WTC11 (cell line): ENCODE measurements at regions not wholly inside any gene's neighbourhood (a gene's known extent, or its start where the extent isn't known, plus 50 kb on each side); places are given as distances from the start of the nearest gene placed in this dataset.

Experiments used
- ATAC-seq: fragments of 200-7000 bp; cut with Tn5 transposase; 2 replicates; pipeline ENCODE4 v1.10.0; 2021; ENCODE audit warnings: mild to moderate bottlenecking, moderate library complexity
- CTCF ChIA-PET: fragments of 300-600 bp; sonication (Branson Sonifier 250); formaldehyde crosslinking; loops from one replicate; lab custom pipeline; 2021; ENCODE audit warnings: antibody characterized with exemption; lab: Charles Lee
- POLR2A ChIA-PET: fragments of 350-600 bp; sonication (Branson Sonifier 250); formaldehyde crosslinking; loops from one replicate; lab custom pipeline; 2021; ENCODE audit warnings: antibody characterized with exemption; lab: Charles Lee
- DNase-seq: peaks from one replicate; pipeline ENCODE4 v3.0.0; 2021; ENCODE audit warnings: low spot score
- H3K27ac Mint-ChIP-seq: 2 replicates; pipeline ENCODE4 v1.8.0; 2021; ENCODE audit warnings: mixed read lengths
- H3K27me3 Mint-ChIP-seq: 2 replicates; pipeline ENCODE4 v1.8.0; 2021; ENCODE audit warnings: low read depth, mild to moderate bottlenecking, moderate library complexity, mixed read lengths
- H3K36me3 Mint-ChIP-seq: 2 replicates; pipeline ENCODE4 v1.8.0; 2021; ENCODE audit warnings: mixed read lengths
- H3K4me1 Mint-ChIP-seq: 2 replicates; pipeline ENCODE4 v1.8.0; 2022; ENCODE audit warnings: mixed read lengths
- H3K4me3 Mint-ChIP-seq: 2 replicates; pipeline ENCODE4 v1.8.0; 2021; ENCODE audit warnings: mild to moderate bottlenecking, moderate library complexity, mixed read lengths
- H3K9me3 Mint-ChIP-seq: 2 replicates; pipeline ENCODE4 v1.8.0; 2021; ENCODE audit warnings: mixed read lengths
- ATF1 ChIP-seq: sonication (generic); formaldehyde crosslinking; IDR thresholded peaks from 2 replicates; pipeline ENCODE4 v1.8.1; 2023; ENCODE audit warnings: mild to moderate bottlenecking, moderate library complexity, missing genetic modification reagents
- CREM ChIP-seq: sonication (generic); formaldehyde crosslinking; IDR thresholded peaks from 2 replicates; pipeline ENCODE4 v1.8.1; 2022; ENCODE audit warnings: mild to moderate bottlenecking, missing genetic modification reagents, moderate library complexity
- EMX1 ChIP-seq: fragments of 250-450 bp; sonication (Bioruptor Pico); IDR thresholded peaks from 2 replicates; pipeline ENCODE4 v1.8.0; 2021; ENCODE audit warnings: mild to moderate bottlenecking
- GABPB1 ChIP-seq: sonication (generic); formaldehyde crosslinking; IDR thresholded peaks from 2 replicates; pipeline ENCODE4 v1.8.1; 2023; ENCODE audit warnings: mild to moderate bottlenecking, missing genetic modification reagents
- JUN ChIP-seq: sonication (generic); formaldehyde crosslinking; IDR thresholded peaks from 2 replicates; pipeline ENCODE4 v1.8.0; 2023; ENCODE audit warnings: mild to moderate bottlenecking, missing genetic modification reagents
- NFYB ChIP-seq: sonication (generic); formaldehyde crosslinking; conservative IDR thresholded peaks from 2 replicates; pipeline ENCODE4 v1.8.0; 2022; ENCODE audit warnings: low read depth, missing genetic modification reagents
- OVOL2 ChIP-seq: fragments of 250-450 bp; sonication (Bioruptor Pico); IDR thresholded peaks from 2 replicates; pipeline ENCODE4 v1.9.0; 2021; ENCODE audit warnings: mild to moderate bottlenecking, borderline replicate concordance
- PRRX2 ChIP-seq: fragments of 250-450 bp; sonication (Bioruptor Pico); IDR thresholded peaks from 2 replicates; pipeline ENCODE4 v1.8.0; 2021; ENCODE audit warnings: mild to moderate bottlenecking
- RELA ChIP-seq: sonication (generic); formaldehyde crosslinking; IDR thresholded peaks from 2 replicates; pipeline ENCODE4 v1.8.1; 2022; ENCODE audit warnings: missing genetic modification reagents, mild to moderate bottlenecking, borderline replicate concordance
- SMAD4 ChIP-seq: sonication (generic); formaldehyde crosslinking; IDR thresholded peaks from 2 replicates; pipeline ENCODE4 v1.8.0; 2022; ENCODE audit warnings: mild to moderate bottlenecking, missing genetic modification reagents
- ZNF219 ChIP-seq: sonication (generic); formaldehyde crosslinking; IDR thresholded peaks from 2 replicates; pipeline ENCODE4 v1.8.0; 2023; ENCODE audit warnings: missing genetic modification reagents, mild to moderate bottlenecking, borderline replicate concordance
- ZNF317 ChIP-seq: sonication (generic); formaldehyde crosslinking; IDR thresholded peaks from 2 replicates; pipeline ENCODE4 v1.8.1; 2023; ENCODE audit warnings: low read depth, mild to moderate bottlenecking, moderate library complexity, missing genetic modification reagents, borderline replicate concordance
- TF ChIP-seq, protein P1 (sequence below): fragments of 250-450 bp; sonication (Bioruptor Pico); conservative IDR thresholded peaks from 2 replicates; pipeline ENCODE4 v1.9.0; 2021; ENCODE audit warnings: mild to moderate bottlenecking
- TF ChIP-seq, protein P2 (sequence below): sonication (generic); formaldehyde crosslinking; IDR thresholded peaks from 2 replicates; pipeline ENCODE4 v1.8.1; 2023; ENCODE audit warnings: mild to moderate bottlenecking, missing genetic modification reagents
- TF ChIP-seq, protein P3 (sequence below): sonication (generic); formaldehyde crosslinking; IDR thresholded peaks from 2 replicates; pipeline ENCODE4 v1.8.1; 2023; ENCODE audit warnings: mild to moderate bottlenecking, moderate library complexity, missing genetic modification reagents
- TF ChIP-seq, protein P4 (sequence below): fragments of 250-450 bp; sonication (Bioruptor Pico); IDR thresholded peaks from 2 replicates; pipeline ENCODE4 v2.1.2; 2022; ENCODE audit warnings: mild to moderate bottlenecking, moderate library complexity
- TF ChIP-seq, protein P5 (sequence below): sonication (generic); formaldehyde crosslinking; IDR thresholded peaks from 2 replicates; pipeline ENCODE4 v1.8.1; 2022; ENCODE audit warnings: low read depth, mild to moderate bottlenecking, moderate library complexity, missing genetic modification reagents, borderline replicate concordance
- TF ChIP-seq, protein P6 (sequence below): sonication (generic); formaldehyde crosslinking; IDR thresholded peaks from 2 replicates; pipeline ENCODE4 v1.8.0; 2023; ENCODE audit warnings: mild to moderate bottlenecking, missing genetic modification reagents
- TF ChIP-seq, protein P7 (sequence below): fragments of 250-450 bp; sonication (Bioruptor Pico); IDR thresholded peaks from 2 replicates; pipeline ENCODE4 v1.9.0; 2021; ENCODE audit warnings: mild to moderate bottlenecking, borderline replicate concordance

DNA sequence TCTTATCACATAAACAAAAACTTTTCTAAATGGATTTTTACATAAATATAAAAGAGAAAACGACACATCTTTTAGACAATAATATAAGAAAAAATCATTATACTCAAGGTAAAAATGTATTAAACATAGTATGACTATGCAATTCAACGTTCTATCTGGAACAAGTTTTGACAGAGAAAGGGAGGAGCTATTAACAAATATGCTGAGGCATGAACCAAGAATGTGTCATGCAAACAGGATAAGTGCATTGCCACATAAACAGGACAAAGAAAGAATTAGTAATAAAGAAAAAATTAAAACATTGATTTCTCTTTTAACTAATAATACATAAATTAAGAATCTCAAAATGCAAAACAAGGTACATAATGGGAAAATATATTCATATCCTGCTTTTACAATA is 1353.4 kb upstream of the GJE1 start (continued):
- TF ChIP-seq, protein P1, sequence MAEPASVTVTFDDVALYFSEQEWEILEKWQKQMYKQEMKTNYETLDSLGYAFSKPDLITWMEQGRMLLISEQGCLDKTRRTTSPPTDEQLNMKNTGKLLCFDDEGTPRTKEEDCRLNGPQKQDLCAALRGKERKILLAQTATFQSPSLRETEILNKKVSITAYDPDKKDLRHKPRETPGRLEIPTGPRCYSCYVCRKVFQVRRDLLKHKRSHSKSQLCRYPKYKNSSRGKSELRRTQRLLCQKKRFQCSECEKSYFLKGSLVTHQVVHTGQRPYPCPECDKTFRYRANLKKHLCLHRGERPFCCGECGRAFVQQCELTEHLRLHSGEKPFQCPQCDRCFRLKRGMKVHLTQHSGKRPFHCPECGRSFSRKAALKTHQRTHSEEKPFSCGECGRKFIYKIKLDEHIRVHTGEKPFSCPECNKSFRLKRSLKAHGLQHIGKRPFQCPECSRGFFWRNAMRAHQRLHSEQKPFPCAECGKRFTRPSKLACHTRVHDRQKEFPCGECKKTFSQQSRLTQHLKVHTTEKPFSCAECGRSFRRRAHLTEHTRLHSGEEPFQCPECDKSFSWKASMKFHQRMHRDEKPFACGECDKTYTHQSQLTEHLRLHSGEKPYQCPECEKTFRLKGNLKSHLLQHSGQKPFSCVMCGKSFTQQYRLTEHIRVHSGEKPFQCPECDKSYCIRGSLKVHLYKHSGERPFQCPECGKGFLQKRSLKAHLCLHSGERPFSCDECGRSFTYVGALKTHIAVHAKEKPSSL (CRISPR knock-in tag): no peak
- TF ChIP-seq, protein P2, sequence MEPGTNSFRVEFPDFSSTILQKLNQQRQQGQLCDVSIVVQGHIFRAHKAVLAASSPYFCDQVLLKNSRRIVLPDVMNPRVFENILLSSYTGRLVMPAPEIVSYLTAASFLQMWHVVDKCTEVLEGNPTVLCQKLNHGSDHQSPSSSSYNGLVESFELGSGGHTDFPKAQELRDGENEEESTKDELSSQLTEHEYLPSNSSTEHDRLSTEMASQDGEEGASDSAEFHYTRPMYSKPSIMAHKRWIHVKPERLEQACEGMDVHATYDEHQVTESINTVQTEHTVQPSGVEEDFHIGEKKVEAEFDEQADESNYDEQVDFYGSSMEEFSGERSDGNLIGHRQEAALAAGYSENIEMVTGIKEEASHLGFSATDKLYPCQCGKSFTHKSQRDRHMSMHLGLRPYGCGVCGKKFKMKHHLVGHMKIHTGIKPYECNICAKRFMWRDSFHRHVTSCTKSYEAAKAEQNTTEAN (CRISPR knock-in tag): no peak
- no peak for TF ChIP-seq ZNF317 (CRISPR knock-in tag)
- TF ChIP-seq, protein P3, sequence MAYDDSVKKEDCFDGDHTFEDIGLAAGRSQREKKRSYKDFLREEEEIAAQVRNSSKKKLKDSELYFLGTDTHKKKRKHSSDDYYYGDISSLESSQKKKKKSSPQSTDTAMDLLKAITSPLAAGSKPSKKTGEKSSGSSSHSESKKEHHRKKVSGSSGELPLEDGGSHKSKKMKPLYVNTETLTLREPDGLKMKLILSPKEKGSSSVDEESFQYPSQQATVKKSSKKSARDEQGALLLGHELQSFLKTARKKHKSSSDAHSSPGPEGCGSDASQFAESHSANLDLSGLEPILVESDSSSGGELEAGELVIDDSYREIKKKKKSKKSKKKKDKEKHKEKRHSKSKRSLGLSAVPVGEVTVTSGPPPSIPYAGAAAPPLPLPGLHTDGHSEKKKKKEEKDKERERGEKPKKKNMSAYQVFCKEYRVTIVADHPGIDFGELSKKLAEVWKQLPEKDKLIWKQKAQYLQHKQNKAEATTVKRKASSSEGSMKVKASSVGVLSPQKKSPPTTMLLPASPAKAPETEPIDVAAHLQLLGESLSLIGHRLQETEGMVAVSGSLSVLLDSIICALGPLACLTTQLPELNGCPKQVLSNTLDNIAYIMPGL (CRISPR knock-in tag): no peak
- TF ChIP-seq EMX1 (CRISPR knock-in tag): no peak
- TF ChIP-seq RELA (CRISPR knock-in tag): no peak
- TF ChIP-seq JUN (CRISPR knock-in tag): no peak
- no peak for TF ChIP-seq GABPB1
- TF ChIP-seq, protein P4, sequence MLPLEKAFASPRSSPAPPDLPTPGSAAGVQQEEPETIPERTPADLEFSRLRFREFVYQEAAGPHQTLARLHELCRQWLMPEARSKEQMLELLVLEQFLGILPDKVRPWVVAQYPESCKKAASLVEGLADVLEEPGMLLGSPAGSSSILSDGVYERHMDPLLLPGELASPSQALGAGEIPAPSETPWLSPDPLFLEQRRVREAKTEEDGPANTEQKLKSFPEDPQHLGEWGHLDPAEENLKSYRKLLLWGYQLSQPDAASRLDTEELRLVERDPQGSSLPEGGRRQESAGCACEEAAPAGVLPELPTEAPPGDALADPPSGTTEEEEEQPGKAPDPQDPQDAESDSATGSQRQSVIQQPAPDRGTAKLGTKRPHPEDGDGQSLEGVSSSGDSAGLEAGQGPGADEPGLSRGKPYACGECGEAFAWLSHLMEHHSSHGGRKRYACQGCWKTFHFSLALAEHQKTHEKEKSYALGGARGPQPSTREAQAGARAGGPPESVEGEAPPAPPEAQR: no peak
- TF ChIP-seq, all 79 proteins: peak for 0

DNA sequence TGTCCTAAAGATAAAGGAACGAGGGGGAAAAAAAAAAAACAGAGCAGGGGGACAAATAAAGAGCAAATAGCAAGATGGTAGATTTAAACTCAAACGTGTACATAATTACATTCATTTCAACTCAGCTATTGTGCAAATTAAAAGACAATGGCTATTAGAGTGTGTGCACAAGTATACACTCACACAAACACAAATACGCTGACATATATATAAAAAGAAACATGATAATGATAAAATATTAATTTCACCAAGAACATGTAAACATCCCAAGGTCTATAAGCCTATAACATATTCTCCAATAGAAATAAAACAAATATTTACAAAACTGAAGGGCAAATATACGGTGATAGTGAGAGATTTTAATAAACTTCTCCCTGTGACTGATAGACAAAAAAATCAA is 1354.9 kb upstream of the GJE1 start:
- Mint-ChIP-seq H3K27me3 (no peaks in the 10 kb centered on the region), H3K36me3 (no peaks in the 10 kb centered on the region), H3K9me3 (no peaks in the 10 kb centered on the region), H3K4me1 (no peaks in the 10 kb centered on the region), H3K4me3 (no peak overlapping the region), H3K27ac (no peak overlapping the region)
- ATAC-seq (no peak), DNase-seq (no peak)
- no peak for TF ChIP-seq ATF1 (CRISPR knock-in tag)
- no peak for TF ChIP-seq PRRX2 (CRISPR knock-in tag)
- TF ChIP-seq, protein P5, sequence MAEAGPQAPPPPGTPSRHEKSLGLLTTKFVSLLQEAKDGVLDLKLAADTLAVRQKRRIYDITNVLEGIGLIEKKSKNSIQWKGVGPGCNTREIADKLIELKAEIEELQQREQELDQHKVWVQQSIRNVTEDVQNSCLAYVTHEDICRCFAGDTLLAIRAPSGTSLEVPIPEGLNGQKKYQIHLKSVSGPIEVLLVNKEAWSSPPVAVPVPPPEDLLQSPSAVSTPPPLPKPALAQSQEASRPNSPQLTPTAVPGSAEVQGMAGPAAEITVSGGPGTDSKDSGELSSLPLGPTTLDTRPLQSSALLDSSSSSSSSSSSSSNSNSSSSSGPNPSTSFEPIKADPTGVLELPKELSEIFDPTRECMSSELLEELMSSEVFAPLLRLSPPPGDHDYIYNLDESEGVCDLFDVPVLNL: no peak
- no peak for TF ChIP-seq SMAD4 (CRISPR knock-in tag)
- TF ChIP-seq ZNF219 (CRISPR knock-in tag): no peak
- no peak for TF ChIP-seq CREM (CRISPR knock-in tag)
- TF ChIP-seq NFYB (CRISPR knock-in tag): no peak
- no peak for TF ChIP-seq OVOL2 (CRISPR knock-in tag)
- CTCF ChIA-PET: no interaction called here
- POLR2A ChIA-PET: no interaction called here

DNA sequence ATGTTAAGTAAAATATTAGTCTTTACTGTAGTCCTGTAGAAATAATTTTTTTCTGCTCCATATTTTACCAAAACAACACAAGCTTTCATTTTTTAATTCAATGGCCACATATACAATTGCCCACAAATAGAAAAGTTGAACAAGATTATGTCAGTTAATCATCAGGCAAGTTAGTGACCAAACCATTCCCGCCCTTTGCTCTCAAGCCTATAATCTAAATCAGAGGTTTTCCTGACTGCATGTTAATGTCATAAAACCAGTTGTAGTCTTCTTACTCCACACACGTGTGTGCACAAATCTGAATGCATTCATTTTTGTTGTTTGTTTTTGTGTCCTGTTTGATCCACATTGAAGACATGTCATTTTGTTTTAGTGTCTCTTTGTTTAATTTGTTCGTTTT is 1357.7 kb upstream of the GJE1 start:
- ChIA-PET CTCF (no interaction called here), POLR2A (no interaction called here)
- H3K27me3 Mint-ChIP-seq: no peaks in the 10 kb centered on the region
- TF ChIP-seq, protein P6, sequence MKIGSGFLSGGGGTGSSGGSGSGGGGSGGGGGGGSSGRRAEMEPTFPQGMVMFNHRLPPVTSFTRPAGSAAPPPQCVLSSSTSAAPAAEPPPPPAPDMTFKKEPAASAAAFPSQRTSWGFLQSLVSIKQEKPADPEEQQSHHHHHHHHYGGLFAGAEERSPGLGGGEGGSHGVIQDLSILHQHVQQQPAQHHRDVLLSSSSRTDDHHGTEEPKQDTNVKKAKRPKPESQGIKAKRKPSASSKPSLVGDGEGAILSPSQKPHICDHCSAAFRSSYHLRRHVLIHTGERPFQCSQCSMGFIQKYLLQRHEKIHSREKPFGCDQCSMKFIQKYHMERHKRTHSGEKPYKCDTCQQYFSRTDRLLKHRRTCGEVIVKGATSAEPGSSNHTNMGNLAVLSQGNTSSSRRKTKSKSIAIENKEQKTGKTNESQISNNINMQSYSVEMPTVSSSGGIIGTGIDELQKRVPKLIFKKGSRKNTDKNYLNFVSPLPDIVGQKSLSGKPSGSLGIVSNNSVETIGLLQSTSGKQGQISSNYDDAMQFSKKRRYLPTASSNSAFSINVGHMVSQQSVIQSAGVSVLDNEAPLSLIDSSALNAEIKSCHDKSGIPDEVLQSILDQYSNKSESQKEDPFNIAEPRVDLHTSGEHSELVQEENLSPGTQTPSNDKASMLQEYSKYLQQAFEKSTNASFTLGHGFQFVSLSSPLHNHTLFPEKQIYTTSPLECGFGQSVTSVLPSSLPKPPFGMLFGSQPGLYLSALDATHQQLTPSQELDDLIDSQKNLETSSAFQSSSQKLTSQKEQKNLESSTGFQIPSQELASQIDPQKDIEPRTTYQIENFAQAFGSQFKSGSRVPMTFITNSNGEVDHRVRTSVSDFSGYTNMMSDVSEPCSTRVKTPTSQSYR (CRISPR knock-in tag): no peak
- TF ChIP-seq, protein P7, sequence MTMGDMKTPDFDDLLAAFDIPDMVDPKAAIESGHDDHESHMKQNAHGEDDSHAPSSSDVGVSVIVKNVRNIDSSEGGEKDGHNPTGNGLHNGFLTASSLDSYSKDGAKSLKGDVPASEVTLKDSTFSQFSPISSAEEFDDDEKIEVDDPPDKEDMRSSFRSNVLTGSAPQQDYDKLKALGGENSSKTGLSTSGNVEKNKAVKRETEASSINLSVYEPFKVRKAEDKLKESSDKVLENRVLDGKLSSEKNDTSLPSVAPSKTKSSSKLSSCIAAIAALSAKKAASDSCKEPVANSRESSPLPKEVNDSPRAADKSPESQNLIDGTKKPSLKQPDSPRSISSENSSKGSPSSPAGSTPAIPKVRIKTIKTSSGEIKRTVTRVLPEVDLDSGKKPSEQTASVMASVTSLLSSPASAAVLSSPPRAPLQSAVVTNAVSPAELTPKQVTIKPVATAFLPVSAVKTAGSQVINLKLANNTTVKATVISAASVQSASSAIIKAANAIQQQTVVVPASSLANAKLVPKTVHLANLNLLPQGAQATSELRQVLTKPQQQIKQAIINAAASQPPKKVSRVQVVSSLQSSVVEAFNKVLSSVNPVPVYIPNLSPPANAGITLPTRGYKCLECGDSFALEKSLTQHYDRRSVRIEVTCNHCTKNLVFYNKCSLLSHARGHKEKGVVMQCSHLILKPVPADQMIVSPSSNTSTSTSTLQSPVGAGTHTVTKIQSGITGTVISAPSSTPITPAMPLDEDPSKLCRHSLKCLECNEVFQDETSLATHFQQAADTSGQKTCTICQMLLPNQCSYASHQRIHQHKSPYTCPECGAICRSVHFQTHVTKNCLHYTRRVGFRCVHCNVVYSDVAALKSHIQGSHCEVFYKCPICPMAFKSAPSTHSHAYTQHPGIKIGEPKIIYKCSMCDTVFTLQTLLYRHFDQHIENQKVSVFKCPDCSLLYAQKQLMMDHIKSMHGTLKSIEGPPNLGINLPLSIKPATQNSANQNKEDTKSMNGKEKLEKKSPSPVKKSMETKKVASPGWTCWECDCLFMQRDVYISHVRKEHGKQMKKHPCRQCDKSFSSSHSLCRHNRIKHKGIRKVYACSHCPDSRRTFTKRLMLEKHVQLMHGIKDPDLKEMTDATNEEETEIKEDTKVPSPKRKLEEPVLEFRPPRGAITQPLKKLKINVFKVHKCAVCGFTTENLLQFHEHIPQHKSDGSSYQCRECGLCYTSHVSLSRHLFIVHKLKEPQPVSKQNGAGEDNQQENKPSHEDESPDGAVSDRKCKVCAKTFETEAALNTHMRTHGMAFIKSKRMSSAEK (CRISPR knock-in tag): no peak

More for the DNA sequence above, 1357.7 kb upstream of the GJE1 start:
- no peaks in the 10 kb centered on the region for H3K4me1 Mint-ChIP-seq
- H3K4me3 Mint-ChIP-seq: no peak overlapping the region
- H3K36me3 Mint-ChIP-seq: peaks cover 13% of the 10 kb centered on the region
- H3K9me3 Mint-ChIP-seq: peaks cover 20% of the 10 kb centered on the region
- no peak overlapping the region for H3K27ac Mint-ChIP-seq
- ATAC-seq (no peak), DNase-seq (no peak)
